OCI-LY1 (cell line): ENCODE measurements at regions not wholly inside any gene's neighbourhood (a gene's known extent, or its start where the extent isn't known, plus 50 kb on each side); places are given as distances from the start of the nearest gene placed in this dataset.

Source experiments
- H2AFZ ChIP-seq: fragments of 200-600 bp; sonication (generic), shearing (Covaris generic); 2 replicates; pipeline ENCODE4 v1.6.0; 2014; ENCODE audit warnings: antibody characterized with exemption, mild to moderate bottlenecking, low read length
- H3F3A ChIP-seq: fragments of 200-600 bp; sonication (generic), shearing (Covaris generic); 2 replicates; pipeline ENCODE4 v1.6.0; 2014; ENCODE audit warnings: mild to moderate bottlenecking, antibody characterized with exemption, low read length, moderate library complexity; ENCODE audit not compliant: insufficient read depth
- H3K27ac ChIP-seq: fragments of 200-600 bp; sonication (generic); 2 replicates; pipeline ENCODE4 v1.5.1; 2014; ENCODE audit warnings: low read length, mixed run types, mild to moderate bottlenecking, low read depth; ENCODE audit not compliant: poor library complexity, severe bottlenecking
- H3K27me3 ChIP-seq: fragments of 200-600 bp; sonication (generic); 2 replicates; pipeline ENCODE4 v1.6.0; 2014; ENCODE audit warnings: antibody characterized with exemption, mild to moderate bottlenecking, low read length, moderate library complexity; ENCODE audit not compliant: insufficient read depth
- H3K36me3 ChIP-seq: fragments of 200-600 bp; sonication (generic); 2 replicates; pipeline ENCODE4 v1.6.1; 2014; ENCODE audit warnings: mild to moderate bottlenecking, antibody characterized with exemption, low read length, moderate library complexity, mixed read lengths; ENCODE audit not compliant: insufficient read depth
- H3K4me1 ChIP-seq: fragments of 200-600 bp; sonication (generic); 2 replicates; pipeline ENCODE4 v1.5.1; 2014; ENCODE audit warnings: mild to moderate bottlenecking, low read length, moderate library complexity; ENCODE audit not compliant: insufficient read depth, severe bottlenecking
- H3K4me2 ChIP-seq: fragments of 200-600 bp; sonication (generic), shearing (Covaris generic); 2 replicates; pipeline ENCODE4 v1.6.1; 2014; ENCODE audit warnings: low read length
- H3K4me3 ChIP-seq: fragments of 200-600 bp; sonication (generic); 2 replicates; pipeline ENCODE4 v1.5.1; 2014; ENCODE audit warnings: low read length, low read depth, mild to moderate bottlenecking, mixed read lengths; ENCODE audit not compliant: poor library complexity, severe bottlenecking
- H3K79me2 ChIP-seq: fragments of 200-600 bp; shearing (Covaris generic); 2 replicates; pipeline ENCODE4 v1.6.1; 2016; ENCODE audit warnings: mixed run types, low read length, mixed read lengths; ENCODE audit not compliant: insufficient read depth
- H3K9ac ChIP-seq: fragments of 200-600 bp; sonication (generic), shearing (Covaris generic); 2 replicates; pipeline ENCODE4 v1.6.1; 2014; ENCODE audit warnings: mild to moderate bottlenecking, low read length, mixed read lengths
- H3K9me2 ChIP-seq: fragments of 200-600 bp; sonication (generic), shearing (Covaris generic); 2 replicates; pipeline ENCODE4 v1.6.1; 2014; ENCODE audit warnings: low read depth, mild to moderate bottlenecking, low read length, mixed read lengths
- H3K9me3 ChIP-seq: fragments of 200-600 bp; shearing (Covaris generic); 2 replicates; pipeline ENCODE4 v1.6.1; 2014; ENCODE audit warnings: low read length, mixed read lengths
- H4K20me1 ChIP-seq: fragments of 200-600 bp; sonication (generic), shearing (Covaris generic); 2 replicates; pipeline ENCODE4 v1.6.0; 2016; ENCODE audit warnings: mild to moderate bottlenecking, low read length; ENCODE audit not compliant: insufficient read depth
- CTCF ChIP-seq: fragments of 200-600 bp; sonication (generic), shearing (Covaris generic); IDR thresholded peaks from 2 replicates; pipeline ENCODE4 v1.5.1; 2017; ENCODE audit warnings: mild to moderate bottlenecking, antibody characterized with exemption, low read length, moderate library complexity, mixed read lengths
- EZH2 ChIP-seq: fragments of 200-600 bp; sonication (generic), shearing (Covaris generic); IDR thresholded peaks from 2 replicates; pipeline ENCODE4 v1.8.0; 2017; ENCODE audit warnings: borderline replicate concordance, mixed run types, mild to moderate bottlenecking, antibody characterized with exemption, low read length, moderate library complexity, mixed read lengths

- no peaks in the 10 kb centered on the region for H3K79me2 ChIP-seq
Observed at GRCh38 chr6:69580706-69581105, 216.1 kb downstream of the LMBRD1 start.

GRCh38 chr6:69578361-69578890, 218.4 kb downstream of the LMBRD1 start:
- no peak overlapping the region for H3K4me2 ChIP-seq
- no peak overlapping the region for H3K9ac ChIP-seq
- H3K27ac ChIP-seq: no peak overlapping the region
- H3K4me3 ChIP-seq: no peak overlapping the region
- H3K36me3 ChIP-seq: no peaks in the 10 kb centered on the region
- no peak for TF ChIP-seq EZH2
- TF ChIP-seq CTCF: no peak
- no peaks in the 10 kb centered on the region for H3F3A ChIP-seq
- no peaks in the 10 kb centered on the region for H3K4me1 ChIP-seq
- H4K20me1 ChIP-seq: no peaks in the 10 kb centered on the region
- H2AFZ ChIP-seq: no peak overlapping the region
- H3K27me3 ChIP-seq: no peaks in the 10 kb centered on the region
- H3K9me2 ChIP-seq: no peaks in the 10 kb centered on the region
- H3K9me3 ChIP-seq: no peaks in the 10 kb centered on the region
- H3K79me2 ChIP-seq: no peaks in the 10 kb centered on the region

More at GRCh38 chr6:69580706-69581105, 216.1 kb downstream of the LMBRD1 start:
- no peak overlapping the region for H3K27ac ChIP-seq
- no peak overlapping the region for H3K4me3 ChIP-seq
- H4K20me1 ChIP-seq: no peaks in the 10 kb centered on the region
- no peaks in the 10 kb centered on the region for H3K4me1 ChIP-seq
- H3K4me2 ChIP-seq: no peak overlapping the region
- H3K27me3 ChIP-seq: no peaks in the 10 kb centered on the region
- H3K9me2 ChIP-seq: no peaks in the 10 kb centered on the region
- H3K9ac ChIP-seq: no peak overlapping the region
- TF ChIP-seq EZH2 (no peak), CTCF (no peak)
- no peak overlapping the region for H2AFZ ChIP-seq
- H3K9me3 ChIP-seq: no peaks in the 10 kb centered on the region
- no peaks in the 10 kb centered on the region for H3K36me3 ChIP-seq
- H3F3A ChIP-seq: no peaks in the 10 kb centered on the region

- TF ChIP-seq EZH2 (no peak), CTCF (no peak)
- H3K27me3 ChIP-seq: no peaks in the 10 kb centered on the region
Observed at GRCh38 chr6:69571234-69571633, 225.6 kb downstream of the LMBRD1 start.

More at GRCh38 chr6:69571234-69571633, 225.6 kb downstream of the LMBRD1 start:
- H3K27ac ChIP-seq: no peak overlapping the region
- H4K20me1 ChIP-seq: no peaks in the 10 kb centered on the region
- no peaks in the 10 kb centered on the region for H3K4me1 ChIP-seq
- H3K36me3 ChIP-seq: no peaks in the 10 kb centered on the region
- no peak overlapping the region for H3K4me2 ChIP-seq
- H3K9me2 ChIP-seq: no peaks in the 10 kb centered on the region
- H3K9ac ChIP-seq: no peak overlapping the region
- no peaks in the 10 kb centered on the region for H3K9me3 ChIP-seq
- H3F3A ChIP-seq: no peaks in the 10 kb centered on the region
- no peaks in the 10 kb centered on the region for H3K79me2 ChIP-seq
- no peak overlapping the region for H2AFZ ChIP-seq
- H3K4me3 ChIP-seq: no peak overlapping the region
